ENCODE measurements at regions not wholly inside any gene's neighbourhood (a gene's known extent, or its start where the extent isn't known, plus 50 kb on each side); places are given as distances from the start of the nearest gene placed in this dataset.

DNA sequence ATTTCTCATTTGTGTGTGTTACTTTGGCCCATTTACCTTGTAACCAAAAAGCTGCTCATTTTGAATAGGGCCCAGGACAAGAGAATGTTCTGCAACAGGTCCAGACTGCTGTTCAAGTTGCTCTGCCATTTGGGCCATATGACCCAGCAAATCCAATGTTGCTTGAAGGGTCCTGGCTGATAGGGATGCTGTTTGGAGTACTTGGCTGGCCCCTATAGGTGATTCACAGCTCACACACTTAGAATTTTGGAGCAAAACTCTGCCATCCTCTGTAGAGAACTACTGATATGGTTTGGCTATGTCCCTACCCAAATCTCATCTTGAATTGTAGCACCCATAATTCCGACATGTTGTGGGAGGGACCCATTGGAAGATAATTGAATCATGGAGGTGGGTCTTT is 131.5 kb downstream of the AASDH start:
- peaks cover 0 to 7% (median 0%) of the 10 kb centered on the region in 4 experiments; a peak in 1 of 8 replicates for H3K36me3 ChIP-seq (ENCODE audit: control insufficient read depth in 2 of 4, insufficient read depth in 4 of 4, low read length in 3 of 4)
- H2BK20ac ChIP-seq (ENCODE audit: low read length) = no peak overlapping the region
- no peak overlapping the region for H3K4me3 ChIP-seq (ENCODE audit: extremely low read depth in 1 of 4, insufficient read depth in 2 of 4, low read depth in 3 of 4, low read length in 4 of 4)
- no peaks in the 10 kb centered on the region for H3K79me1 ChIP-seq (ENCODE audit: low read depth, low read length)
- H4K8ac ChIP-seq (ENCODE audit: extremely low read depth, insufficient read depth, low read length) = no peak overlapping the region
- H3K9me3 ChIP-seq (ENCODE audit: insufficient read depth in 2 of 2, low read depth in 1 of 2, low read length in 1 of 2) = peaks cover 7 to 9% of the 10 kb centered on the region in 2 experiments; a peak in 2 of 4 replicates
- 83% methylated on average over 1 of the region's 1 CpG; no CpG with 5 or more reads in 1 of the 2 experiments for WGBS, 2 experiments (ENCODE audit: extremely low coverage in 1 of 2, insufficient coverage in 1 of 2, insufficient read length in 1 of 2, insufficient replicate concordance in 2 of 2, low coverage in 1 of 2, low lambda C conversion rate in 2 of 2, missing lambda C conversion rate in 1 of 2)
- H3K27me3 ChIP-seq (replicated peaks in 1 of 4; ENCODE audit: control insufficient read depth in 3 of 4, extremely low read depth in 1 of 4, insufficient read depth in 3 of 4, low read length in 3 of 4) = no peaks in the 10 kb centered on the region
- CTCF ChIA-PET (ENCODE audit: partially characterized antibody) = interaction anchor here (0.6 kb wide), 1 partner anchor 14 kb away, joined by 4 read pairs; no protein-coding TSS in a partner anchor
- no peaks in the 10 kb centered on the region for H3K79me2 ChIP-seq (ENCODE audit: control insufficient read depth in 1 of 2, insufficient read depth in 2 of 2, low read length in 2 of 2)
- H2BK12ac ChIP-seq (ENCODE audit: low read depth, low read length) = no peak overlapping the region
- POLR2A ChIA-PET (ENCODE audit: partially characterized antibody) = no interaction called here
- H3K23ac ChIP-seq (ENCODE audit: insufficient read length) = no peak overlapping the region
- no peak overlapping the region for H4K91ac ChIP-seq (replicated peaks; ENCODE audit: insufficient read length, low read length)
- H3K14ac ChIP-seq (ENCODE audit: insufficient read length) = no peak overlapping the region
- H2AFZ ChIP-seq (ENCODE audit: low read length) = no peak overlapping the region
- no peak overlapping the region for H3K9ac ChIP-seq (replicated peaks in 1 of 4; ENCODE audit: extremely low read depth in 1 of 4, low read depth in 3 of 4, low read length in 3 of 4)
- DNase-seq (ENCODE audit: low read depth in 1 of 2, low spot score in 2 of 2) = no peak
- no peak overlapping the region for H4K5ac ChIP-seq (ENCODE audit: insufficient read length, low read depth, low read length)
- no peak overlapping the region for H3K4ac ChIP-seq (replicated peaks; ENCODE audit: insufficient read length, low read depth, low read length)
- no peak overlapping the region for H3K4me2 ChIP-seq (ENCODE audit: insufficient read depth in 1 of 2, low read depth in 2 of 2, low read length in 2 of 2)
- H2BK5ac ChIP-seq (ENCODE audit: low read depth, low read length) = no peak overlapping the region
- no peak overlapping the region for H3K56ac ChIP-seq (replicated peaks; ENCODE audit: insufficient read length, low read depth, low read length)
- no peak overlapping the region for H2AK5ac ChIP-seq (ENCODE audit: low read depth, low read length)
- no peak overlapping the region for H3K18ac ChIP-seq (ENCODE audit: extremely low read depth, low read length)
- no peak overlapping the region for H2BK120ac ChIP-seq (replicated peaks; ENCODE audit: low read depth, low read length)
- no peak for FAIRE-seq
- H4K20me1 ChIP-seq (replicated peaks in 1 of 2; ENCODE audit: control insufficient read depth in 1 of 2, insufficient read depth in 2 of 2, low read length in 2 of 2) = peaks cover 0 to 2% of the 10 kb centered on the region in 2 experiments
- no peak overlapping the region for H2BK15ac ChIP-seq (ENCODE audit: low read length)
- H3K27ac ChIP-seq (ENCODE audit: low read depth, low read length) = no peak overlapping the region
- H3K23me2 ChIP-seq (ENCODE audit: low read depth, low read length) = no peaks in the 10 kb centered on the region
- peaks cover 0 to 2% (median 0%) of the 10 kb centered on the region in 4 experiments; a peak in 1 of 7 replicates for H3K4me1 ChIP-seq (replicated peaks in 1 of 4; ENCODE audit: control insufficient read depth in 3 of 4, insufficient read depth in 4 of 4, low read length in 3 of 4)
- no peak for TF ChIP-seq SP4 (IDR thresholded peaks at IDR 0.05; ENCODE audit: low read length)
- TF ChIP-seq, protein P1, sequence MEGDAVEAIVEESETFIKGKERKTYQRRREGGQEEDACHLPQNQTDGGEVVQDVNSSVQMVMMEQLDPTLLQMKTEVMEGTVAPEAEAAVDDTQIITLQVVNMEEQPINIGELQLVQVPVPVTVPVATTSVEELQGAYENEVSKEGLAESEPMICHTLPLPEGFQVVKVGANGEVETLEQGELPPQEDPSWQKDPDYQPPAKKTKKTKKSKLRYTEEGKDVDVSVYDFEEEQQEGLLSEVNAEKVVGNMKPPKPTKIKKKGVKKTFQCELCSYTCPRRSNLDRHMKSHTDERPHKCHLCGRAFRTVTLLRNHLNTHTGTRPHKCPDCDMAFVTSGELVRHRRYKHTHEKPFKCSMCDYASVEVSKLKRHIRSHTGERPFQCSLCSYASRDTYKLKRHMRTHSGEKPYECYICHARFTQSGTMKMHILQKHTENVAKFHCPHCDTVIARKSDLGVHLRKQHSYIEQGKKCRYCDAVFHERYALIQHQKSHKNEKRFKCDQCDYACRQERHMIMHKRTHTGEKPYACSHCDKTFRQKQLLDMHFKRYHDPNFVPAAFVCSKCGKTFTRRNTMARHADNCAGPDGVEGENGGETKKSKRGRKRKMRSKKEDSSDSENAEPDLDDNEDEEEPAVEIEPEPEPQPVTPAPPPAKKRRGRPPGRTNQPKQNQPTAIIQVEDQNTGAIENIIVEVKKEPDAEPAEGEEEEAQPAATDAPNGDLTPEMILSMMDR (IDR thresholded peaks at IDR 0.05; ENCODE audit: control extremely low read depth in 1 of 3, insufficient read depth in 1 of 3, low read depth in 1 of 3, low read length in 3 of 3) = peak in 1 of 3 experiments; percentile 35; a peak in 1 of 4 replicates
- peak; percentile 47 to 48 for TF ChIP-seq RAD21 (IDR thresholded peaks at IDR 0.05 in 1 of 2, conservative IDR thresholded peaks at IDR 0.05 in 1 of 2; ENCODE audit: low read depth in 2 of 2, low read length in 2 of 2)
- no peak for TF ChIP-seq SIX5 (IDR thresholded peaks at IDR 0.05; ENCODE audit: low read depth, low read length)
- no peak for TF ChIP-seq CREB1 (IDR thresholded peaks at IDR 0.05)
- TF ChIP-seq, protein P2, sequence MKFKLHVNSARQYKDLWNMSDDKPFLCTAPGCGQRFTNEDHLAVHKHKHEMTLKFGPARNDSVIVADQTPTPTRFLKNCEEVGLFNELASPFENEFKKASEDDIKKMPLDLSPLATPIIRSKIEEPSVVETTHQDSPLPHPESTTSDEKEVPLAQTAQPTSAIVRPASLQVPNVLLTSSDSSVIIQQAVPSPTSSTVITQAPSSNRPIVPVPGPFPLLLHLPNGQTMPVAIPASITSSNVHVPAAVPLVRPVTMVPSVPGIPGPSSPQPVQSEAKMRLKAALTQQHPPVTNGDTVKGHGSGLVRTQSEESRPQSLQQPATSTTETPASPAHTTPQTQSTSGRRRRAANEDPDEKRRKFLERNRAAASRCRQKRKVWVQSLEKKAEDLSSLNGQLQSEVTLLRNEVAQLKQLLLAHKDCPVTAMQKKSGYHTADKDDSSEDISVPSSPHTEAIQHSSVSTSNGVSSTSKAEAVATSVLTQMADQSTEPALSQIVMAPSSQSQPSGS (IDR thresholded peaks at IDR 0.05; ENCODE audit: low read length) = no peak
- TF ChIP-seq BRCA1 (IDR thresholded peaks at IDR 0.05; ENCODE audit: low read depth, low read length) = no peak
